CD4-positive, alpha-beta T cell (primary cell): ENCODE measurements at regions not wholly inside any gene's neighbourhood (a gene's known extent, or its start where the extent isn't known, plus 50 kb on each side); places are given as distances from the start of the nearest gene placed in this dataset.

Experiments used
- ATAC-seq: fragments of 200-7000 bp; cut with Tn5 transposase; one replicate; pipeline ENCODE4 v1.10.0; 2022; ENCODE audit warnings: mild to moderate bottlenecking; ENCODE audit not compliant: poor library complexity
- CTCF ChIA-PET: fragments of 350-600 bp; sonication (Branson Sonifier 250); formaldehyde crosslinking; loops from one replicate; lab custom pipeline; 2021; ENCODE audit warnings: antibody characterized with exemption, inconsistent platforms; lab: Charles Lee
- POLR2A ChIA-PET: fragments of 350-600 bp; sonication (Branson Sonifier 250); formaldehyde crosslinking; loops from one replicate; lab custom pipeline; 2021; ENCODE audit warnings: antibody characterized with exemption, inconsistent platforms; lab: Charles Lee
- DNase-seq, 14 experiments: peaks; one replicate each; pipeline ENCODE4 v3.0.0-alpha.2; 2013 to 2020; ENCODE audit warnings: mixed read lengths in 2 of 14
- H3K27ac ChIP-seq, 2 donors: one replicate each; pipeline versions ENCODE4 v1.5.1 to v1.7.0; 2013; ENCODE audit warnings: low read length in 2 of 2, low read depth in 1 of 2, mild to moderate bottlenecking in 1 of 2
- H3K27me3 ChIP-seq, 2 experiments: 1 replicate in 1 of 2; 2 replicates in 1 of 2; pipeline versions ENCODE4 v1.6.1 to v1.7.0; 2013; ENCODE audit warnings: low read length in 2 of 2, control low read depth in 1 of 2, mild to moderate bottlenecking in 1 of 2, moderate library complexity in 1 of 2; ENCODE audit not compliant: insufficient read depth in 2 of 2, control insufficient read depth in 1 of 2
- H3K36me3 ChIP-seq: one replicate; pipeline ENCODE4 v1.6.1; 2013; ENCODE audit warnings: low read length, control low read depth; ENCODE audit not compliant: insufficient read depth
- H3K4me1 ChIP-seq: one replicate; pipeline ENCODE4 v1.6.1; 2013; ENCODE audit warnings: low read length, control low read depth; ENCODE audit not compliant: insufficient read depth
- H3K4me3 ChIP-seq: one replicate; pipeline ENCODE4 v1.5.1; 2013; ENCODE audit warnings: mild to moderate bottlenecking, low read length, moderate library complexity
- H3K9me3 ChIP-seq, 2 experiments: 1 replicate in 1 of 2; 2 replicates in 1 of 2; pipeline versions ENCODE4 v1.6.1 to v1.7.0; 2013; ENCODE audit warnings: low read length in 2 of 2, mild to moderate bottlenecking in 2 of 2, control low read depth in 1 of 2, moderate library complexity in 1 of 2; ENCODE audit not compliant: control insufficient read depth in 1 of 2, insufficient read depth in 1 of 2
- H3K27ac Mint-ChIP-seq: one replicate; pipeline ENCODE4 v1.8.0; 2020; ENCODE audit warnings: mixed read lengths
- H3K27me3 Mint-ChIP-seq: one replicate; pipeline ENCODE4 v1.8.0; 2021; ENCODE audit warnings: mixed read lengths
- H3K36me3 Mint-ChIP-seq: one replicate; pipeline ENCODE4 v1.8.0; 2021; ENCODE audit warnings: low read depth, mixed read lengths
- H3K4me1 Mint-ChIP-seq: one replicate; pipeline ENCODE4 v1.8.0; 2021; ENCODE audit warnings: low read depth, mixed read lengths
- H3K4me3 Mint-ChIP-seq: one replicate; pipeline ENCODE4 v1.8.0; 2020; ENCODE audit warnings: mild to moderate bottlenecking, mixed read lengths
- H3K9me3 Mint-ChIP-seq: one replicate; pipeline ENCODE4 v1.8.0; 2020; ENCODE audit warnings: mixed read lengths
- intact Hi-C, 2 experiments: fragments of 100-400 bp; cut with DNase I in 1 of 2; cut with micrococcal nuclease in 1 of 2; formaldehyde crosslinking; loops; one replicate each; pipeline versions ENCODE4 v1.15.1 to v1.9.0; 2023 to 2025; cut with DNase I, micrococcal nuclease
- TF ChIP-seq, protein P1 (sequence below): fragments of 200-600 bp; IDR thresholded peaks from one replicate; pipeline ENCODE4 v1.8.0; 2022; ENCODE audit warnings: antibody characterized with exemption, mild to moderate bottlenecking

DNA sequence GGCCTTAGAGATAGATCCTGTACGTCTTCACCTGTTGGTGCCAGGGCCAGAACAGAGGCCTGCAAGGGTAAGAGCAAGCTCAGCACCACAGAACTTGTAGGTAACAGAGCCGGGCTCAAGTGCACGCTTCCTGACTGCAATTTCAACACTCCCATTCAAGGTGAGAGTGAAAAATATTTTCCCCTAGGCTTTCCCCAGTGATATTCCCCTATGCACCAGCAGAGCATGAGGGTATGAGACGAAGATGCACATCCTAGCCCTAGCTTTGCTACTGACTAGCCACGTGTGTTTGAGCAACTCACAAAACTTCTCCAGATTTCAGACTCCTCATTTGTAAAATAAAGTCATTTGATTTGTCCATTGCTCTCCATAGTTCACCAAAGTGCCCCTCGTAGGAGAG, 411.6 kb downstream of the ZNF521 start:
- no peak overlapping the region for H3K27ac Mint-ChIP-seq
- ATAC-seq, result no peak
- no peaks in the 10 kb centered on the region for H3K9me3 Mint-ChIP-seq
- H3K4me1 ChIP-seq, result no peaks in the 10 kb centered on the region
- H3K4me3 Mint-ChIP-seq, result no peak overlapping the region
- DNase-seq, result no peak
- intact Hi-C loops, result no loop called here
- H3K27me3 Mint-ChIP-seq, result no peaks in the 10 kb centered on the region
- TF ChIP-seq, protein P1, sequence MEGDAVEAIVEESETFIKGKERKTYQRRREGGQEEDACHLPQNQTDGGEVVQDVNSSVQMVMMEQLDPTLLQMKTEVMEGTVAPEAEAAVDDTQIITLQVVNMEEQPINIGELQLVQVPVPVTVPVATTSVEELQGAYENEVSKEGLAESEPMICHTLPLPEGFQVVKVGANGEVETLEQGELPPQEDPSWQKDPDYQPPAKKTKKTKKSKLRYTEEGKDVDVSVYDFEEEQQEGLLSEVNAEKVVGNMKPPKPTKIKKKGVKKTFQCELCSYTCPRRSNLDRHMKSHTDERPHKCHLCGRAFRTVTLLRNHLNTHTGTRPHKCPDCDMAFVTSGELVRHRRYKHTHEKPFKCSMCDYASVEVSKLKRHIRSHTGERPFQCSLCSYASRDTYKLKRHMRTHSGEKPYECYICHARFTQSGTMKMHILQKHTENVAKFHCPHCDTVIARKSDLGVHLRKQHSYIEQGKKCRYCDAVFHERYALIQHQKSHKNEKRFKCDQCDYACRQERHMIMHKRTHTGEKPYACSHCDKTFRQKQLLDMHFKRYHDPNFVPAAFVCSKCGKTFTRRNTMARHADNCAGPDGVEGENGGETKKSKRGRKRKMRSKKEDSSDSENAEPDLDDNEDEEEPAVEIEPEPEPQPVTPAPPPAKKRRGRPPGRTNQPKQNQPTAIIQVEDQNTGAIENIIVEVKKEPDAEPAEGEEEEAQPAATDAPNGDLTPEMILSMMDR, result no peak
- H3K27ac ChIP-seq, result no peak overlapping the region
- H3K9me3 ChIP-seq, result no peaks in the 10 kb centered on the region
- H3K36me3 Mint-ChIP-seq, result no peaks in the 10 kb centered on the region
- H3K4me3 ChIP-seq, result no peak overlapping the region
- H3K36me3 ChIP-seq, result no peaks in the 10 kb centered on the region
- no peaks in the 10 kb centered on the region for H3K4me1 Mint-ChIP-seq
- H3K27me3 ChIP-seq, result no peaks in the 10 kb centered on the region
- ChIA-PET CTCF (no interaction called here), POLR2A (no interaction called here)

DNA sequence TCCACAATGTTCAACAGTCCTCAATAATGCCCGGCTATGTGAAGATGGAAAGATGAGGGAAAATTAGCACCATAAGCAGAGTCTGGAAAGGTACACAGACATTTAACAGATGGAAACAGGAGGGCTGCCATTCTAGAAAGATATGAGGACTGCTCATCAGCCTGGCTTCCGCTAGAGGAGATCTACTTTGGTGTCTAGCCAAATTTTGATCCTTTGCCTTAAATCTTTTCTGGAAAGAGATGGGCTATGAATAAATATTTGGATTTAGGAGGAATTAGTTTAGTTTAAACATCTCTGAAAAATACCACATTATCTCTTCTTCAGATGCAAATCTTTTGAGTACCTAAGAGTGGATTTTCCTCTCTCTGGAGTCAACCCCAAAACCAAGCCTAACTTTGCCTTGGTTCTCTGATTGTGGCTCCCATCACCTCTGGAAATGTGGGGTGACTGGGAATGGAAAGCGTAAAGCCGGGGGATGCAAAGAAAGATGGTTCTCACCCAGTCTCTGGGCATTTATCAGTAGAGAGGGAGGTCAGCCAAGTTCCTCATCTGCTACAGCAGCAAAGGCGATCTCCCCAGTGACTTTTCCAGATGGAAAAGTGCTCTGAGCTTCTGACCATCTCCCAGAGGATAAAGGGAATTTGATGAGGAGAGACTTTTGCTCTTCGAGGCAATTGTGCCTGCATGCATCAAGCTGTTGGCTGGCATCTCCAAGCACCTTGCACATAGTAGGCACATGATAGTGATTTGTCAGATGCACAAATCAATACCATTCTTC, 410.6 kb downstream of the ZNF521 start:
- H3K4me1 Mint-ChIP-seq, result no peaks in the 10 kb centered on the region
- Histone ChIP-seq H3K27ac (no peak overlapping the region), H3K36me3 (no peaks in the 10 kb centered on the region), H3K27me3 (no peaks in the 10 kb centered on the region), H3K4me1 (no peaks in the 10 kb centered on the region), H3K9me3 (no peaks in the 10 kb centered on the region), H3K4me3 (no peak overlapping the region)
- H3K4me3 Mint-ChIP-seq, result no peak overlapping the region
- DNase-seq, result no peak
- CTCF ChIA-PET, result no interaction called here
- intact Hi-C loops, result no loop called here
- H3K9me3 Mint-ChIP-seq, result no peaks in the 10 kb centered on the region
- H3K27ac Mint-ChIP-seq, result no peak overlapping the region
- ATAC-seq, result no peak
- no peaks in the 10 kb centered on the region for H3K36me3 Mint-ChIP-seq
- no peaks in the 10 kb centered on the region for H3K27me3 Mint-ChIP-seq
- POLR2A ChIA-PET, result no interaction called here
- TF ChIP-seq, protein P1, result no peak

DNA sequence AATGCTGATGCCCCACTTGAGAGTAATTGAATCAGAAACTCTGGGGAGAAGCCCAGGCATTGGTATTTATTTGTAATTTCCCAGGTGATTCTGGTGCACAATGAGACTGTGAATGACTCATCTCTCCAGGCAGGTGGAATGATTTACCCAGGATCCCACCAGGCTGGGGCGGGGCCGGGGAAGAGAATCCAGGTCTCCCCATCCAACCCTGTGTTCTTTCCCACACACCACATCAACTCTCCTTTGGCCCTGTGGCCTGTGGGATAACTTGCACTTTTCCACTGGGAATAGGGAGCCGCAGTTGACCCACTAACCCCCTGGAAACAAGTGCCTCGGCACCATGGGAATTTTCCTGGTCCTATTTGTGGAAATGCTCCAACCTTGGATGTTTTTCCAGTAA, 409.8 kb downstream of the ZNF521 start:
- Mint-ChIP-seq H3K27ac (no peak overlapping the region), H3K27me3 (no peaks in the 10 kb centered on the region), H3K4me1 (no peaks in the 10 kb centered on the region), H3K9me3 (no peaks in the 10 kb centered on the region), H3K36me3 (no peaks in the 10 kb centered on the region), H3K4me3 (no peak overlapping the region)
- TF ChIP-seq, protein P1, result no peak
- H3K4me3 ChIP-seq, result no peak overlapping the region
- H3K27me3 ChIP-seq, result no peaks in the 10 kb centered on the region
- CTCF ChIA-PET, result no interaction called here
- POLR2A ChIA-PET, result no interaction called here
- no peaks in the 10 kb centered on the region for H3K9me3 ChIP-seq
- intact Hi-C loops, result no loop called here
- H3K36me3 ChIP-seq, result no peaks in the 10 kb centered on the region
- DNase-seq (no peak), ATAC-seq (no peak)
- no peak overlapping the region for H3K27ac ChIP-seq
- no peaks in the 10 kb centered on the region for H3K4me1 ChIP-seq
